HL-60 (cell line): ENCODE measurements at regions not wholly inside any gene's neighbourhood (a gene's known extent, or its start where the extent isn't known, plus 50 kb on each side); places are given as distances from the start of the nearest gene placed in this dataset.

Experiments used
- DNase-seq, 2 experiments: peaks; one replicate each; pipeline ENCODE4 v3.0.0-alpha.2; 2010 to 2020; ENCODE audit warnings: low read depth in 1 of 2, low spot score in 1 of 2
- H3K27ac ChIP-seq: fragments of 250-450 bp; sonication (Bioruptor Pico); replicated peaks from 2 replicates; pipeline ENCODE4 v1.5.1; 2020; ENCODE audit warnings: mild to moderate bottlenecking, moderate library complexity
- H3K27me3 ChIP-seq: fragments of 250-450 bp; sonication (Bioruptor Pico); 2 replicates; pipeline ENCODE4 v1.5.1; 2021; ENCODE audit warnings: mild to moderate bottlenecking, moderate library complexity; ENCODE audit not compliant: insufficient read depth, poor library complexity, severe bottlenecking
- H3K4me3 ChIP-seq: replicated peaks from 2 replicates; pipeline ENCODE4 v1.5.1; 2011; ENCODE audit warnings: mild to moderate bottlenecking, control low read depth, low read length; ENCODE audit not compliant: insufficient read depth
- CTCF ChIP-seq: IDR thresholded peaks from one replicate; pipeline ENCODE4 v1.5.1; 2011; ENCODE audit warnings: low read length, control low read depth, inconsistent platforms; ENCODE audit not compliant: insufficient read depth
- GABPA ChIP-seq: IDR thresholded peaks from 2 replicates; pipeline ENCODE4 v1.6.1; 2012; ENCODE audit warnings: low read depth
- POLR2AphosphoS5 ChIP-seq: IDR thresholded peaks from 2 replicates; pipeline ENCODE4 v1.6.1; 2012; ENCODE audit warnings: low read depth
- REST ChIP-seq: IDR thresholded peaks from 2 replicates; pipeline ENCODE4 v1.6.1; 2012; ENCODE audit warnings: low read depth; ENCODE audit not compliant: insufficient replicate concordance
- SPI1 ChIP-seq: IDR thresholded peaks from 2 replicates; pipeline ENCODE4 v1.6.1; 2012; ENCODE audit warnings: low read depth, mild to moderate bottlenecking, borderline replicate concordance

DNA sequence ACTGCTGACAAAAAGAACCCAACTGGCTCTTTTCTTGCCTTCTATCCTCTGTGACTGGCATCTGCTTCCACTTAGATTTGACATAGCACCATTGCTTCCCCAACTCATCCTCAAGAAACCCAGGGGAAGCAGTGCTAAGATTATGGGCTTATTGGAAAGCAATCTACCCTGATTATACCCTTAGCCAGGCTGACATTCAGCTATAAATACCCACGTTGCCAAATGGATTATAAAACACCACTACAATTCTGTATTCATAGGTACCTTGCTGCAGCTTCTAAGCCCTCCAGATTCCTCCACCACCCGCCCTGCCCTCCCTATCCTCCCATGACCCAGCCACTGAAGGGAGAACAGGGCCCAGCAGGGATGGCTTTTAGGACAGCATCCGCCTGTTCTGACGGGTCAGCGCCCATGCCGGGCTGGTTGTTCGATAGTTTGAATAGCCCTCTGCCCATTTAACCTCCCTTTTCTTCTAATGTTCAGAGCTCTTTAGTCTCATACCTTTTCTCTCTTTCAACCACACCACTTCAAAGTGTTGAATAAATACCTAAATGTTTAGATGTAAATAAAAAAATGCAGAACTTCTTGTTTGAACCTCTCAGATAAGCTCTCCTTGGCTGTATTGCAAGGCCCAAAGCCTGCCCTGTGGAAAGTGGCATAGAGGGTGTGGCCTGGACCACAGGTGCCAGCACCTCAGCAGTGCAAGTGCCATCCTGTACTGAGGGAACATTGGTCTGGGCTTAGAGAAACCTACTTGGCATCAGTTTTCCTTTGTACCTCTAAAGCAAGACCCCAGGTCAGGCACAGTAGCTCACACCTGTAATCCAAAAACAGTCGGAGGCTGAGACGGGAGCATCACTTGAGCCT is 86.6 kb upstream of the RGPD5 start:
- no peaks in the 10 kb centered on the region for H3K27me3 ChIP-seq
- DNase-seq: no peak
- TF ChIP-seq GABPA: no peak
- TF ChIP-seq REST: no peak
- no peak for TF ChIP-seq POLR2AphosphoS5
- TF ChIP-seq CTCF: no peak
- TF ChIP-seq SPI1: no peak
- H3K27ac ChIP-seq: no peak overlapping the region
- H3K4me3 ChIP-seq: no peak overlapping the region

DNA sequence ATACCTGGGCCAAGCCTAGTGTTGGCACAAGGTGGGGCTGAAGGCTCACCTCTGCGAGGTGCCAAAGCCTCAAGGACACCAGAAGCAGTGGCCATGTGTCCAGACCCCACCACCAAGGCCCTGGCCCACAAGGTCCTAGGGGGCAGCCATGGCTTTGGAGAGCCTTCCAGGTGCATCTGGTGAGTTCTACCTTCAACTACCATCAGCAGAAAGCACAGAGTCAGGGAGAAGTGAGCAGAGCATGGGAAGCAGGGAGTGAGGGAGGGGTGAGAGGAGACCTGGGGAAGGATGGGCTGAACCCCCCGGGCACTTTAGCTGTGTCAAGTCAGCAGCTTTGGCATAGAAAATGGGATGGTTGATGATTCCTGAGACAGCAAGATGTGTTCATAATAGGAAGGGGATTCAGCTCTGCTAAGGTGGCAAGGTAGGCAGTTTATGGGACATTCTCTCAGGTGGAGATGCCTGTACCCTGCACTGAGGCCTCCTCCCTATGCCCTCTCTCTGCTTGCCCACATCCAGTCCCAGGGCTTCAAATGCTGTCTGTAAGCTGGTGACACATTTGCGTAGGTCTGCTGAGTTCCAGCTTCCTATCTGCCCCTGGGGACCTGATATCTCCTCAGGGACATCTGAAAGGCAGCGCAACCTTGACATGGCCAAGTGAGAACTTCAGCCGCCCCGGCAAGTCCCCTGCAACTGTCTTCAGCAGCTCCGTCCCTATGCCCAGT is 83.4 kb upstream of the RGPD5 start:
- Histone ChIP-seq H3K27me3 (no peaks in the 10 kb centered on the region), H3K4me3 (no peak overlapping the region), H3K27ac (no peak overlapping the region)
- no peak for DNase-seq
- no peak for TF ChIP-seq POLR2AphosphoS5
- no peak for TF ChIP-seq SPI1

DNA sequence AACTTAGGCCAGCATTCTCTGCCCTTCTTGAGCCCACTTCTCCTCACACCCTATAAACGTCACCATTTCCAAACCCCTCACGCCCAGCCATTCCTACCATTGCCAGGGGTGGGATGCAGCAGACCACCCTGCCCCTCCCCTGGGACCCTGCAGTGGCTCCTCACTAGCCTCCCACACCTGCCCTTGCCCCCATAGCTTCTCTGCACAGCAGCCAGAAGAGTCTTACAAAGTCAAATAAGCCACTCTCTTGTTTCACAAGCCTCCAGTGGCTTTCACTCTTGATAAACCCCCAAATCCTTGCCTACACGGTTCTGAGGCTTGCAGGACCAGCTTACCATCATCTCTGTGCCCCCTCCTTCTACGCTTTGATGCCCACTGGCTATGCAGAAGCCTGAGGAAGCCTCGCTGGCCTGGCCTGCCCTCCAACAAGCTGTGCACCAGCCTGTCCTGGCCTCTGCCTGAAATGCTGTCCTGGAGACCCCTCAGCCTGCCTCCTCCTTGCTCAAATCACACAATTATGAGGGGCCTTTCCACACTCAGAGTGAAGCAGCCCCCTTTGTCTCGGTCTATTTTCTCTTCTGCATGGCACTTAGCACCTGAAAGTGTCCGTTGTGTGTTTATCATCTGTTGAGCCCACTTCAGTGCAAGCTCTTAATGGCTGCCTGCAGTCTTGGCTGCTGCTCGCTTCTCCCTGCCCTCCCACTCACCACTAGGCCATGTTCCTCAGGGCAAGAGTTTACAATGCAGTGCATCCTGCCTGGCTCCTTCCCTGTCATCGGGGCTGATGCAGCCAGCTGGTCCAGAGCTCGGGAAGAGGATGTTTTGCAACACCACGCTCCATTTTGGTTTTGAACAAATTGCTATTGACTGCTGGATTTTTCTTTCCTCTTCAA is 82.6 kb upstream of the RGPD5 start:
- no peak overlapping the region for H3K4me3 ChIP-seq
- no peak for TF ChIP-seq CTCF
- no peak for TF ChIP-seq GABPA
- no peak for TF ChIP-seq POLR2AphosphoS5
- TF ChIP-seq SPI1: no peak
- TF ChIP-seq REST: no peak
- no peak overlapping the region for H3K27ac ChIP-seq
- H3K27me3 ChIP-seq: no peaks in the 10 kb centered on the region
- no peak for DNase-seq

DNA sequence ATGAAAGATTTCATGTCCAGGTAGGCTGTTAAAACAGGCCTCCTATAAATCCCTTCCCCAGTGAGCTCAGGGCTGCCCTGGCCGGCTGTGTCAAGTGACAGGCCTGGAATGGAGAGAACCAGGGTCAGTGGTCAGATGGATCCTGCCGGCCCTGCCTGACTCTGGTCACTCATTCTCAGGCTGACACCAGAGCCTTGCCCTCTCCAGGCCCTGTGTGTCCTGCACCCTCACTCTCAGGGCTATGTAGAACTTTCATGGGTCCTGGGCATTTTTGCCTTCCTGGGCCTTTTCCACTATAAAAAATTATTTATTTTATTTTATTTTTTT is 82.0 kb upstream of the RGPD5 start:
- H3K27ac ChIP-seq: no peak overlapping the region
- no peak for DNase-seq
- no peak overlapping the region for H3K4me3 ChIP-seq
- TF ChIP-seq SPI1 (no peak), POLR2AphosphoS5 (no peak), REST (no peak), CTCF (no peak), GABPA (no peak)
- no peaks in the 10 kb centered on the region for H3K27me3 ChIP-seq
